ENCODE measurements at regions not wholly inside any gene's neighbourhood (a gene's known extent, or its start where the extent isn't known, plus 50 kb on each side); places are given as distances from the start of the nearest gene placed in this dataset.

DNA sequence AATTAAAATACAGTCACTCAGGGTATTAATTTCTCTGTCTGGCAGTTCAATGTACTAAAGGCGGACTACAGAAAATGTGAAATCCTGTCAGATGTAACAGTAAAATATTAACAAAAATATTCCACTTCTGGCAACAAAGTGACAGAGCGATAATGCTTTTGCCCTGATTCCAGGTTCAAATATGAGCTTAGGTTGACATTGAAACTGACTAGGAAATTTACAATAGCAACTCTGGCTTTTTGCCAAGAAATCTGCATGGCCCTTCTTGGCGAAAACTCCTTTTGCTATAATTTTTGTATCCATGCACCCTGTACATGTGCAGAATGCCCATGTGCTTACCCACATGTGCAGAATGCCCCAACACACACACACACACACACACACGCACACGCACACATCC, 552.2 kb downstream of the MDFIC start:
- TF ChIP-seq, protein P1, sequence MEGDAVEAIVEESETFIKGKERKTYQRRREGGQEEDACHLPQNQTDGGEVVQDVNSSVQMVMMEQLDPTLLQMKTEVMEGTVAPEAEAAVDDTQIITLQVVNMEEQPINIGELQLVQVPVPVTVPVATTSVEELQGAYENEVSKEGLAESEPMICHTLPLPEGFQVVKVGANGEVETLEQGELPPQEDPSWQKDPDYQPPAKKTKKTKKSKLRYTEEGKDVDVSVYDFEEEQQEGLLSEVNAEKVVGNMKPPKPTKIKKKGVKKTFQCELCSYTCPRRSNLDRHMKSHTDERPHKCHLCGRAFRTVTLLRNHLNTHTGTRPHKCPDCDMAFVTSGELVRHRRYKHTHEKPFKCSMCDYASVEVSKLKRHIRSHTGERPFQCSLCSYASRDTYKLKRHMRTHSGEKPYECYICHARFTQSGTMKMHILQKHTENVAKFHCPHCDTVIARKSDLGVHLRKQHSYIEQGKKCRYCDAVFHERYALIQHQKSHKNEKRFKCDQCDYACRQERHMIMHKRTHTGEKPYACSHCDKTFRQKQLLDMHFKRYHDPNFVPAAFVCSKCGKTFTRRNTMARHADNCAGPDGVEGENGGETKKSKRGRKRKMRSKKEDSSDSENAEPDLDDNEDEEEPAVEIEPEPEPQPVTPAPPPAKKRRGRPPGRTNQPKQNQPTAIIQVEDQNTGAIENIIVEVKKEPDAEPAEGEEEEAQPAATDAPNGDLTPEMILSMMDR (conservative IDR thresholded peaks at IDR 0.05; ENCODE audit: low read depth, low read length) = no peak
- no peak for DNase-seq (ENCODE audit: low read depth)
- no peak overlapping the region for H3K4me3 ChIP-seq (ENCODE audit: low read length)

DNA sequence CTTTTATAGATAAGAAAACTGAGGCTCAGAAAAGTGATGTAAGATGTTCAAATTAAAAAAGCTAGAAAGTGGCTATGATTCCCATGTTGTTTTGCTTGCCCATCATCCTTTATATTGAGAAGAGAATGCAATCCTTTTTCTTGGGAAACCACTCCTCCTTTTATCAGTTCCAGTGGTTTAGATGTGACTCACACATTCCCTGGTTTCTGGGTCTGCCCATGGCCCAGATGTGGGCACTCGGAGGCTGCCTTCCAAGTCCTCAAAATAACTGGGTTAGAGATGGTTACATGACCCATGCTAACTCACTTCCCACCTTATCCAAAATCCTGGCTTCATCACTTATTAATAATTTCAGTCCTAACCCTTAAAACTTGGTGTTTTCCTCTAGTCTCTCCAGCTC, 550.0 kb downstream of the MDFIC start:
- TF ChIP-seq, protein P1 (conservative IDR thresholded peaks at IDR 0.05; ENCODE audit: low read depth, low read length) = no peak
- no peak for DNase-seq (ENCODE audit: low read depth)
- H3K4me3 ChIP-seq (ENCODE audit: low read length) = no peak overlapping the region

DNA sequence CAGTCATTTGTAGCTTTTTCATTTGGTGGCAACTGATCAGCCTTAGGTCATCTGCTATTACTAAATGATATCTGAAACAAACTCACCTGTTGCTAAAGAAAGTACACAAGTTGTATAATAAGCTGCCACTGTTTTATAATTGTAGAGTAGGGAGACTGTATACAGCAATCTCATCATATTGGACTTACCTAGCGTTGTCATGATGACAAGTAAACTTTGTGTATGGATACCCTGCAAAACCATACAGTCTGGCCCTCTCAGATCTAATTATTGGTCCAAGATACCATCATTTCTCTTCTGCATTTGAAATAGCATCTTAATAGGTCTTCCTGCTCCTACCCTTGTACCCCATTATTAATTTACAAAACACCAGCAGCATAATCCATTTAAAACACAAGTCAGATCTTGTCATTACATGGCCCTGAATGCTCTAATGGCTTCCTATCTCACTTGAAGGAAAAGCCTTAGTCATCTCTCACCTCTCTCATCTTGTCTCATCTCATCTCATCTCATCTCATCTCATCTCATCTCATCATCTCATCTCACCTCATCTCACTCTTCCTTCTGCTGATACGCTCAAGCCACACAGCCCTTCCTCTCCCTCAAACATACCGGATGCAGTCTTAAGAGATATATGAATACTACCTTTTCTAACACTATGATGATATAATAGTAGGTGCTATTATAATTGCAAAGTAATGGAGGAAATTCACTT, 540.6 kb downstream of the MDFIC start:
- DNase-seq (ENCODE audit: low read depth) = no peak
- no peak overlapping the region for H3K4me3 ChIP-seq (ENCODE audit: low read length)
- TF ChIP-seq, protein P1 (conservative IDR thresholded peaks at IDR 0.05; ENCODE audit: low read depth, low read length) = no peak

DNA sequence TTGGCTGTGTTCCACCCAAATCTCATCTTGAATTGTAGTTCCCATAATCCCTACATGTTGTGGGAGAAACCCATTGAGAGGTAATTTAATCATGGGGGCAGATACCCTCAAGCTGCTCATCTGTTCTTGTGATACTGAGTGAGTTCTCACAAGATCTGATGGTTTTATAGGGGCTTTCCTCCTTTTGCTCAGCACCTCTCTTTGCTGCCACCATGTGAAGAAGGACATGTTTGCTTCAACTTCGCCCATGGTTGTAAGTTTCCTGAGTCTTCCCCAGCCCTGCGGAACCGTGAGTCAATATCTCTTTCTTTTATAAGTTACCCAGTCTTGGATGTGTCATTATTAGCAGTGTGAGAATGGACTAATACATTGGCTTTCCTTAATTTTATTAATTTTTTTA, 527.8 kb downstream of the MDFIC start:
- no peak for DNase-seq (ENCODE audit: low read depth)
- TF ChIP-seq, protein P1 (conservative IDR thresholded peaks at IDR 0.05; ENCODE audit: low read depth, low read length) = no peak
- no peak overlapping the region for H3K4me3 ChIP-seq (ENCODE audit: low read length)

DNA sequence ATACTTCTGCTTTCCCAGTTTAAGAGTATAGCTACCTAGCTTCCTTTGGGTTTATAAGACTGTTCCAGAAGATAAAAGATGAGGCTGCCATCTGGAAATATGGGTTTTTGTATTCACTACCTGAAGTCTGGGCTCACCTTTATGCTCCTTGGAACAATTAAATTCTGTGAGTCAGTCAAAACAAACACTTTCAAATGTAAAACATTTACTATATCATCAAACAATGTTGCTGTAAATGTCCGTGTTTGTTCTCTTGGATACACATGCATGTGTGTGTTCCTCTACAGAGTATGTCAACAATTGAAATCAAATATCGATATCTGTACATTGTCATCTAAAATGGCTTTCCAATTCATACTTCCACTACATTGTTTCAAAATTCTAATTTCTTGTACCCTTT, 525.6 kb downstream of the MDFIC start:
- TF ChIP-seq, protein P1 (conservative IDR thresholded peaks at IDR 0.05; ENCODE audit: low read depth, low read length) = no peak
- no peak for DNase-seq (ENCODE audit: low read depth)
- H3K4me3 ChIP-seq (ENCODE audit: low read length) = no peak overlapping the region

DNA sequence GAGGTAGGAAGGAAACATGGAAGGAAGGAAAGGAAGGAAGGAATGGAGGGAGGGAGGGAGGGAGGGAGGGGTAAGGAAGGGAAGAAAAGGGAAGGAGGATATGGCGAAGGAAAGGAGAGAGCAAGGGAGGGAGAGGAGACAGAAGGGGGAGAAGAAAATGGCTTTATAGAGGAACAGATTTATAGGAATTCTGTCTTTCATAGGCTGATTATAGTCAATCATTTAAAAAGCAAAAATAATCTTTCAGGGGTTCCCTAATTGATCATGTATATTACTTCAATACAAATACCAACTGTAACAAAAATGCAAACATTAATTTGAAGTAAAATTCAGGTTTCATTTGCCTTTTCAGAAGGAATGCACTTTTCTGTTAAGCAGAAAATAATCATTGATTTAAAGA, 519.1 kb downstream of the MDFIC start:
- TF ChIP-seq, protein P1 (conservative IDR thresholded peaks at IDR 0.05; ENCODE audit: low read depth, low read length) = no peak
- no peak overlapping the region for H3K4me3 ChIP-seq (ENCODE audit: low read length)
- DNase-seq (ENCODE audit: low read depth) = no peak

DNA sequence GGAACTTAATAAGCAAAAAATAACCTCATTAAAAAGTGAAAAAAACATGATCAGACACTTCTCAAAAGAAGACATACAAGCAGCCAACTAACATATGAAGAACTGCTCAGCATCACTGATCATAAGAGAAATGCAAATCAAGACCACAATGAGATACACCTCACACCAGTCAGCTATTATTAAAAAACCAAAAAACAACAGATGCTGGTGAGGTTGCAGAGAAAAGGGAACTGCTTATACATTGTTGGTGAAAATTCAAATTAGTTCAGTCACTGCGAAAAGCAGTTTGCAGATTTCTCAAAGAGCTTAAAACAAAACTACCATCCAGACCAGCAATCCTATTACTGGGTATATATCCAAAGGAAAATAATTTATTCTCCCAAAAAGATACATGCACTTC, 513.3 kb downstream of the MDFIC start:
- no peak for DNase-seq (ENCODE audit: low read depth)
- TF ChIP-seq, protein P1 (conservative IDR thresholded peaks at IDR 0.05; ENCODE audit: low read depth, low read length) = no peak
- no peak overlapping the region for H3K4me3 ChIP-seq (ENCODE audit: low read length)
